ENCODE measurements at regions not wholly inside any gene's neighbourhood (a gene's known extent, or its start where the extent isn't known, plus 50 kb on each side); places are given as distances from the start of the nearest gene placed in this dataset.
A peak's percentile ranks its signal among the peaks of the same experiment; 100 is the strongest.
"Not testable (repeated sequence)": the region's sequence is repeated elsewhere in the genome, so short reads cannot be mapped to it uniquely, and the experiment has no call there.

DNA sequence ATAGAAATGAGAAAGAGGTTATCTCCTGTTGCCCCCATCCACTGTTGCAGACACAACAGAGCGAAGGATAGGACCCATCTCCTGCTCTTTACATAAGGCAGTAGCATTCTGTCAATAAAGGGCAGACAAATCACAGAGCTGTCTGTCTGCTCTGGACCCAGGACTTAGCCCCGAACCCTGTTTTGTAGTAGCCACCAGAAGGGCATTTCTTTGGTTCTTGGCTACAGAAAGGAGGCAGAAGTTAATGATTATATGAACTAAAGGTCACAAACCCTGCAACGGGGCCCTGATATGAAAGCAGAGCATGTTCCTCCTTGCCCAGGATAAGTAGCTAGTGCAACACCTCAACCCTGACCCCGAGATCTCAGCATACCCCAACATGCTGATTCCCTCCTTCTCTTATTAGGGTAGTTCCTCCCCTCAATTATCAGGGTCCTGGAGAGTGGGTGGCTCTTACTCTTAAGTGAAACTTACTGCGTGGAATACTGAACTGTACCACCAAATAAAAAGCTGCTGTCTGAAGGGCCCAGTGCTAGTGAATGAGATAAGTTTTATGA, 680.4 kb upstream of the SPRY2 start:
- no peaks in the 10 kb centered on the region for H3K4me1 ChIP-seq (ENCODE audit: control insufficient read depth, insufficient read depth, low read length)
- no peak overlapping the region for H3K9ac ChIP-seq (ENCODE audit: low read depth, low read length)
- no peaks in the 10 kb centered on the region for H3K27me3 ChIP-seq (ENCODE audit: control insufficient read depth, insufficient read depth, low read length)
- no peaks in the 10 kb centered on the region for H3K9me3 ChIP-seq (replicated peaks; ENCODE audit: low read length)
- no peak overlapping the region for H3K4me3 ChIP-seq (ENCODE audit: low read length)
- no peak overlapping the region for H3K4me2 ChIP-seq (ENCODE audit: low read length)
- H3K36me3 ChIP-seq (ENCODE audit: insufficient read depth, low read length) = no peaks in the 10 kb centered on the region

DNA sequence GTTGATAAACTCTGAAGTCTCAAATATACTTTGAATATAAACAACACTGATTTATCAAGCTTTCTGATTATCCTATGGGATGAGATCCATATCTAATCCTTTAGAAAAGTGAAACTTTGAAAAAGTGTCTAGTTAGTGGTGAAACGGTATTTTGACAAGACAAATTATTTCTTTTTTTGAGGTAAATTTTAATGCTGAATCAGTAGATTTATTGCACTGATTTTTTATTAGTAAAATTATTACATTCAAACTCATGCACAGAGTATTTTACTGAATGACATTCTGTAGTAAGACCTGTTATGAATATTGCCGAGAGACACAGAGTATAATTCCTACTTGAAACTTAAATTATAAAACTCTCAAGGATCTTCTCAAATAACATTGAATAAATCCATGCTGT, 679.1 kb upstream of the SPRY2 start:
- H3K36me3 ChIP-seq (ENCODE audit: insufficient read depth, low read length) = no peaks in the 10 kb centered on the region
- H3K9me3 ChIP-seq (replicated peaks; ENCODE audit: low read length) = no peaks in the 10 kb centered on the region
- H3K4me1 ChIP-seq (ENCODE audit: control insufficient read depth, insufficient read depth, low read length) = no peaks in the 10 kb centered on the region
- no peak overlapping the region for H3K9ac ChIP-seq (ENCODE audit: low read depth, low read length)
- no peaks in the 10 kb centered on the region for H3K27me3 ChIP-seq (ENCODE audit: control insufficient read depth, insufficient read depth, low read length)
- no peak overlapping the region for H3K4me3 ChIP-seq (ENCODE audit: low read length)
- no peak overlapping the region for H3K4me2 ChIP-seq (ENCODE audit: low read length)

DNA sequence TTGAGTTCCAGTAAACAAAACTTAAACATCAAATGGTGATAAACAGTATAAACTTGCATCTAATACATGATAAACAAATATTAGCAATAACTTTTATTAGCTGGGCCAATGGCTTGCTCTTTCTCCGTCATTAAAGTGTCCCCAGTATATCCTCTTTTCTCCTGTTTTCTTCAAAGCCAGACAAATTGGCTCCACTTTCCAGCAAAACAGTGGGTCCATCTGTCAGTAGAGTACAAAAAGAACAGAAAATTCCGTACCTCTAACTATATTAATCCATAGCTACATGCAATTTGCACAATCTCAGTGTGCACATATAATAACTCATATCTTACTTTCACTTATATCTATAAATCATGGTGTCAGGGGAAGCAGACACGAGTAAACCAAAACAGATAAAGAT, 678.0 kb upstream of the SPRY2 start:
- Histone ChIP-seq H3K36me3 (ENCODE audit: insufficient read depth, low read length) (no peaks in the 10 kb centered on the region), H3K4me2 (ENCODE audit: low read length) (no peak overlapping the region), H3K9me3 (replicated peaks; ENCODE audit: low read length) (no peaks in the 10 kb centered on the region), H3K27me3 (ENCODE audit: control insufficient read depth, insufficient read depth, low read length) (no peaks in the 10 kb centered on the region), H3K4me1 (ENCODE audit: control insufficient read depth, insufficient read depth, low read length) (no peaks in the 10 kb centered on the region), H3K4me3 (ENCODE audit: low read length) (no peak overlapping the region), H3K9ac (ENCODE audit: low read depth, low read length) (no peak overlapping the region)

DNA sequence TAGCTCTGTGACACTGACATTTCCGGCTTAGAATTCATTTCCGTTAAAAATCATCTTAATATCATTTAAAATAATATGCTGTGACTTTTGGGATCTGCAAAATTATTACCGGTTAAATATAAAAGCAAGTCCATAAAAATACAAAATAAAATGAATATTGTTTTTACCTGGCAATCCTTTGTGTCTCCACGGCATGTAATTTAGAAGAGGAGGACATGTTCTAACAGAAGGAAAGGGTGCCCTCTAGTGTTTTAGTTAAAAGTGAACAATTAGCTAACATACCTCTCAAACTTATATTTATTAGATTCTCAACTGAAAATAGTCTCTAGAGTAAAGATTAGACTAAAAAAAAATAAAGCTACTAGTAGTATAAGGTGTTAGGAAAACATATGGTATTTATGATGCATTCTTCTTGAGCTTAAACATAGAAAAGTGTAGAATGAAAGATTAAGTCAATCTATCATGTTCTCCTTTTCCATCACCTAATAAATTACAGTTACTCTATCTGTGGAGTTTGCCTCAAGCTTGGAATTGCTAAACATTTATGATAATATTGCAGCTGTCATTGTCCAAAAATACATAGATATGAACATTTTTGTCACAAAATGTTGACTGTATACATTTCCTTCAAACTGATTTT, 676.7 kb upstream of the SPRY2 start:
- Histone ChIP-seq H3K4me1 (ENCODE audit: control insufficient read depth, insufficient read depth, low read length) (no peaks in the 10 kb centered on the region), H3K4me3 (ENCODE audit: low read length) (no peak overlapping the region), H3K9me3 (replicated peaks; ENCODE audit: low read length) (no peaks in the 10 kb centered on the region), H3K27me3 (ENCODE audit: control insufficient read depth, insufficient read depth, low read length) (no peaks in the 10 kb centered on the region), H3K9ac (ENCODE audit: low read depth, low read length) (no peak overlapping the region), H3K4me2 (ENCODE audit: low read length) (peak overlapping the region; percentile 45), H3K36me3 (ENCODE audit: insufficient read depth, low read length) (no peaks in the 10 kb centered on the region)

DNA sequence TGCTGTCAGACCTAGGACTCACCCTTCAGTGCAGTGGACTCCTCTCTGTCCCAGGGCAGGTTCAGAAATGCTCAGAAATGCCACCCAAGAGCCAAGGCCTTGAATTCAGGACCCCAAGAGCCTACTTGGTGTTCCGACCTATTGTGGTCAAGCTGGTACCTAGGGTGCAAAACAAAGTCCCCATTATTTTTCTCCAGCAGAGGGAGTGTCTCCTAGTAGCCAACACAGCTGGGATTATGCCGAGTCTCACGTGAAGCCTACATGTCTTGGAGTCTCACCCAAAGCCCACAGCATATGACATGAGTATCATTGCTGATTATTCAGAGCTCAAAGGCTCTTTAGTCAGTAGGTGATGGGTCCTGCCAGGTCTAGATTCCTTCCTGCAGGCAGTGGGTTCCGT, 671.1 kb upstream of the SPRY2 start:
- Histone ChIP-seq H3K9me3 (replicated peaks; ENCODE audit: low read length) (no peaks in the 10 kb centered on the region), H3K4me2 (ENCODE audit: low read length) (no peak overlapping the region), H3K27me3 (ENCODE audit: control insufficient read depth, insufficient read depth, low read length) (no peaks in the 10 kb centered on the region), H3K36me3 (ENCODE audit: insufficient read depth, low read length) (no peaks in the 10 kb centered on the region), H3K4me1 (ENCODE audit: control insufficient read depth, insufficient read depth, low read length) (no peaks in the 10 kb centered on the region), H3K4me3 (ENCODE audit: low read length) (no peak overlapping the region), H3K9ac (ENCODE audit: low read depth, low read length) (no peak overlapping the region)

DNA sequence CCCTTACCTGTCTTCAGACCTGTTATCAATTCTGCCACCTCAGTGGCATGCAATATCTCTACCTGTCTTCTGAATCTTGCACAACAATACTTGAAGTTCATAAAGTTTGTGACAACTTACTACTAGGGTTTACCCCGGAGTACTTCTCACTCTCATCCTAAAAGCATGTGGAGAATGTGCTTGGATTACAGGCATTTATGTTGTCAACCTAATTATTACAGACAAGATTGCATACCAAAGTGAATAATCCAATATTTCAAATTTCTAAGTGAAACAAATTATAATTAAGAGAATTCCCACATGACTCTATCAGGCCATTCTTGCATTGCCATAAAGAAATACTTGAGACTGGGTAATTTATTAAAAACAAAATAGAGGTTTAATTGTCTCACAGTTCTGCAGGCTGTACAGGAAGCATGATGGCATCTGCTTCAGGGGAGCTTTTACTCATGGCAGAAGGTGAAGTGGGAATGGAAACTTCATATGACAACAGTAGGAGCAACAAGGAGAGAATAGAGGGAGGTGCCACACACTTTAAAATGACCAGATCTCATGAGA, 661.0 kb upstream of the SPRY2 start:
- no peaks in the 10 kb centered on the region for H3K9me3 ChIP-seq (replicated peaks; ENCODE audit: low read length)
- H3K36me3 ChIP-seq (ENCODE audit: insufficient read depth, low read length) = no peaks in the 10 kb centered on the region
- H3K9ac ChIP-seq (ENCODE audit: low read depth, low read length) = no peak overlapping the region
- H3K4me1 ChIP-seq (ENCODE audit: control insufficient read depth, insufficient read depth, low read length) = no peaks in the 10 kb centered on the region
- no peaks in the 10 kb centered on the region for H3K27me3 ChIP-seq (ENCODE audit: control insufficient read depth, insufficient read depth, low read length)
- no peak overlapping the region for H3K4me3 ChIP-seq (ENCODE audit: low read length)
- H3K4me2 ChIP-seq (ENCODE audit: low read length) = no peak overlapping the region

DNA sequence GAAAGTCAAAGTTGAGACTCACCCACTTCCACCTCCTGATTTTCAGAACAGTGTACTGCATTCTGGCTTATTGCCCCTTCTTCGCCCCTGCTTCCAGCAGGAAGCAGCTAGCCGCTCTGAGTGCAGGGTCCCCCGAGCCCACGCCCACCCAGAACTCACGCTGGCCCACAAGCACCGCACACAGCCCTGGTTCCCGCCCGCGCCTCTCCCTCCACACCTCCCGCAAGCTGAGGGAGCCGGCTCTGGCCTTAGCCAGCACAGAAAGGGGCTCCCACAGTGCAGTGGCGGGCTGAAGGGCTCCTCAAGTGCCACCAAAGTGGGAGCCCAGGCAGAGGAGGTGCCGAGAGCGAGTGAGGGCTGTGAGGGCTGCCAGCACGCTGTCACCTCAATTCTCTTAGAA, 657.7 kb upstream of the SPRY2 start:
- H3K4me3 ChIP-seq (ENCODE audit: low read length); H3K4me2 ChIP-seq (ENCODE audit: low read length); H3K36me3 ChIP-seq (ENCODE audit: insufficient read depth, low read length); H3K27me3 ChIP-seq (ENCODE audit: control insufficient read depth, insufficient read depth, low read length); H3K4me1 ChIP-seq (ENCODE audit: control insufficient read depth, insufficient read depth, low read length); H3K9ac ChIP-seq (ENCODE audit: low read depth, low read length); H3K9me3 ChIP-seq (replicated peaks; ENCODE audit: low read length): not testable (repeated sequence)

DNA sequence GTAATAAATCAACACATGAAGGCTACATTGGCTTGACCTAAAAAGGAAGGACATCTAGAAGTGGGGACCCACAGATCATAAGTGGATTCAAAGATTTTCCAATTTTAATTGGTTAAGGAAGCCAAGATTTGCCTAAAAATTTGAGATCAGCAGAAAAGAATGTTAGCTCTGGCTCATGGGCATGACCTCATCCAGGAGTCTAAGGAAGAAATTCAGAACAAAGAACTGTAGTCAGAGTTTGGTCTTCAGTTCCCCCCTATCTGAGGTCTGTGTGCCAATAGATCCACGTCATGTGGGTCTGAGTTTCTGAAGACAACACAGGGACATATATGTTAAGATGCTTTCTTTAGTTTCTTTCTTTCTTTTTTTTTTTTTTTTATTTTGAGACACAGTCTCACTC, 648.8 kb upstream of the SPRY2 start:
- no peaks in the 10 kb centered on the region for H3K36me3 ChIP-seq (ENCODE audit: insufficient read depth, low read length)
- no peaks in the 10 kb centered on the region for H3K4me1 ChIP-seq (ENCODE audit: control insufficient read depth, insufficient read depth, low read length)
- H3K9me3 ChIP-seq (replicated peaks; ENCODE audit: low read length) = no peaks in the 10 kb centered on the region
- no peaks in the 10 kb centered on the region for H3K27me3 ChIP-seq (ENCODE audit: control insufficient read depth, insufficient read depth, low read length)
- no peak overlapping the region for H3K9ac ChIP-seq (ENCODE audit: low read depth, low read length)
- H3K4me2 ChIP-seq (ENCODE audit: low read length) = no peak overlapping the region
- H3K4me3 ChIP-seq (ENCODE audit: low read length) = no peak overlapping the region

DNA sequence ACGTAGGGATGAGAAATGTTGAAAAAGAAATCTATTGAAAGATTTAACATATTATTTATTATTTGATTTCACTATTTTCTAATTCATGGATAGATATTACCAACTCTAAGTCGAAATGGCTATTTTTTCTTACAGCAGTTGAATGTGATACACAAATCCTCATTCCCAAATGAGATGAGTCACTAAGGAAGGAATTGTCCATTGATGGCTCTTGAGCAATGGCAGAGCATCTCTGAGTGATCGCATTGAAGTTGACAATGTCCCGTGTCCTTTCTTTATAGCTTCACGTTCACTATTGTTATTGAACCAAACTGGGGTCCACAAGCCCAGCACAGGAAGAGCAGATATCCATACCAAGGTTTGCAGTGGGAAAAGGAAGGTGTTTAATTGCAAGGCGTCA, 648.3 kb upstream of the SPRY2 start:
- Histone ChIP-seq H3K27me3 (ENCODE audit: control insufficient read depth, insufficient read depth, low read length) (no peaks in the 10 kb centered on the region), H3K36me3 (ENCODE audit: insufficient read depth, low read length) (no peaks in the 10 kb centered on the region), H3K4me1 (ENCODE audit: control insufficient read depth, insufficient read depth, low read length) (no peaks in the 10 kb centered on the region), H3K9me3 (replicated peaks; ENCODE audit: low read length) (no peaks in the 10 kb centered on the region), H3K4me3 (ENCODE audit: low read length) (no peak overlapping the region), H3K9ac (ENCODE audit: low read depth, low read length) (no peak overlapping the region), H3K4me2 (ENCODE audit: low read length) (no peak overlapping the region)

DNA sequence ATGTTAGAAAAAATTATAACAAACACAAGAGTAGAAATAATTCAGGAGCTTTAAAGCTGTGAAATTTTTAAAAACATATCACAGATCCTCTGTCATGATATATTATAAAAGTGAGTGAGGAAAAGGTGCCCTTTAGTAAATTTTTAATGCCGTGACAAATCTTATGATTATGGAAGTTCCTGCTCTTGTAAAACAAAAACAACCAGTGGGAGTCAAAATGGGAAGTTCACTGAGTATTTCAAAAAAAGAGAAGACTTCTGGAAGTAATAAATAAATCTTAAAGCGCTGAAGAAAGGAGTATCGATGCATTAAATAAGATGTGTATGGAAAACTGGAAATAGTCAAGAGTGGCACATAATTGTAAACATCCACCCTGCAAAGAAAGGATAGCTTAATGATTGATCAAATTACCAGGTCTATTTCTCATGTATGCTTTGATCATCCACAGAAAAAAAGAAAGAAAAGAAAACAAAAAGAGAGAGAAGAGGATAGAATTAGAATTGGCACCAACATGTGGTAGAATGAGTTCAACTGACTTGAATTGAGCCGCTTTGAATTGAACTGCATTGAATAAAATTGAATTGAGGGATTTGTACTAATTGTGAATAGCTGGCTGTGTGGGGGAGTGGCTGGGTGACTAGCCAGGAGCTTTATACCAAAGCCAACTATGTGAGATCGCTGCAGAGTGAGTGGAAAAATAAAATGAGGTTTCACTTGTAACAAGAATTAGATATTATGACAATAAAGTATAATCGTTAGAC, 647.6 kb upstream of the SPRY2 start:
- Histone ChIP-seq H3K4me3 (ENCODE audit: low read length) (no peak overlapping the region), H3K9me3 (replicated peaks; ENCODE audit: low read length) (no peaks in the 10 kb centered on the region), H3K4me2 (ENCODE audit: low read length) (no peak overlapping the region), H3K36me3 (ENCODE audit: insufficient read depth, low read length) (no peaks in the 10 kb centered on the region), H3K9ac (ENCODE audit: low read depth, low read length) (no peak overlapping the region), H3K27me3 (ENCODE audit: control insufficient read depth, insufficient read depth, low read length) (no peaks in the 10 kb centered on the region), H3K4me1 (ENCODE audit: control insufficient read depth, insufficient read depth, low read length) (no peaks in the 10 kb centered on the region)

DNA sequence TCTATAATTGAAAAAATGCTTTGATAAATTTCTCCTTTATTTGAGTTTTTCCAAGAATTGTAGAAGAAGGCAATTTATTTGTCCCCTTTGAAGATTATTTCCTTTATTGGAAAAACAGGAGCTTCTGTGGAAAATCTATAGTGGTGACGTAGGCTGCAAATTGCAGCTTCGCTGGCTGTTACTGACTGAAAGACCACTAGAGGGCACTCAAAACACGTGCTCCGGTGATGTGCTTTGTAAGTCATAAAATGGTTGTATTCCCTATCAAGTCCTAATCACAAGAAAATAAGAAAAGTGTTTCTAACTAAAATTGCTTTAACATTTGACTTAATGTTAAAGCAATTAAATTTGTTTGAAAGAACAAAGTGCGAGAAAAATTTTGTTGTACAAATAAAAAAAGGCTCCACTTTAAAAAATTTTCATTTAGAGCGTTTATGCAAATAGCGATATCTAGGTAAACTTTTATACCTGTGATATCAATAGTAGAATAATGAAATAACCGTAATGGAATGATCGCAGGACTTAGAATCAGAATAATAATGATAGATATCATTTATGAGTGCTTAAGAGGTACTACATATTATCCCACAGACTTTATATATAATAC, 638.2 kb upstream of the SPRY2 start:
- Histone ChIP-seq H3K4me1 (ENCODE audit: control insufficient read depth, insufficient read depth, low read length) (no peaks in the 10 kb centered on the region), H3K27me3 (ENCODE audit: control insufficient read depth, insufficient read depth, low read length) (no peaks in the 10 kb centered on the region), H3K4me2 (ENCODE audit: low read length) (no peak overlapping the region), H3K9ac (ENCODE audit: low read depth, low read length) (no peak overlapping the region), H3K9me3 (replicated peaks; ENCODE audit: low read length) (no peaks in the 10 kb centered on the region), H3K36me3 (ENCODE audit: insufficient read depth, low read length) (no peaks in the 10 kb centered on the region), H3K4me3 (ENCODE audit: low read length) (no peak overlapping the region)

All from skeletal muscle satellite cell (primary cell).